HG03469 (cell line): ENCODE measurements at regions not wholly inside any gene's neighbourhood (a gene's known extent, or its start where the extent isn't known, plus 50 kb on each side); places are given as distances from the start of the nearest gene placed in this dataset.

ENCODE experiments used
- ATAC-seq: cut with Tn5 transposase; IDR thresholded peaks from one replicate; pipeline ENCODE4 v1.9.1; 2021; ENCODE audit warnings: mild to moderate bottlenecking, moderate library complexity, moderate number of reproducible peaks; ENCODE audit not compliant: unreplicated experiment

GRCh38 chr3:17967111-17967510, 224.7 kb upstream of the TBC1D5 start:
- no peak for ATAC-seq

GRCh38 chr3:17965331-17965730, 222.9 kb upstream of the TBC1D5 start:
- ATAC-seq = no peak

GRCh38 chr3:17964108-17964507, 221.7 kb upstream of the TBC1D5 start:
- no peak for ATAC-seq

- ATAC-seq = no peak
Observed at GRCh38 chr3:17955411-17955810, 213.0 kb upstream of the TBC1D5 start.

- no peak for ATAC-seq
Observed at GRCh38 chr3:17954801-17955200, 212.4 kb upstream of the TBC1D5 start.

- no peak for ATAC-seq
Observed at GRCh38 chr3:17951241-17951640, 208.8 kb upstream of the TBC1D5 start.

GRCh38 chr3:17949101-17949500, 206.7 kb upstream of the TBC1D5 start:
- no peak for ATAC-seq

GRCh38 chr3:17947833-17948232, 205.4 kb upstream of the TBC1D5 start:
- ATAC-seq = no peak

- ATAC-seq = no peak
Observed at GRCh38 chr3:17946619-17947018, 204.2 kb upstream of the TBC1D5 start.

GRCh38 chr3:17945799-17946399, 203.5 kb upstream of the TBC1D5 start:
- no peak for ATAC-seq

GRCh38 chr3:17945018-17945798, 202.8 kb upstream of the TBC1D5 start:
- ATAC-seq = no peak

GRCh38 chr3:17942856-17943255, 200.4 kb upstream of the TBC1D5 start:
- ATAC-seq = no peak

- ATAC-seq = no peak
Observed at GRCh38 chr3:17941766-17942165, 199.3 kb upstream of the TBC1D5 start.

GRCh38 chr3:17941152-17941551, 198.7 kb upstream of the TBC1D5 start:
- ATAC-seq = no peak

- no peak for ATAC-seq
Observed at GRCh38 chr3:17939157-17939556, 196.7 kb upstream of the TBC1D5 start.

- no peak for ATAC-seq
Observed at GRCh38 chr3:17938313-17938712, 195.9 kb upstream of the TBC1D5 start.

- no peak for ATAC-seq
Observed at GRCh38 chr3:17936736-17937480, 194.5 kb upstream of the TBC1D5 start.

GRCh38 chr3:17935222-17935621, 192.8 kb upstream of the TBC1D5 start:
- no peak for ATAC-seq

- no peak for ATAC-seq
Observed at GRCh38 chr3:17932136-17932771, 189.8 kb upstream of the TBC1D5 start.

- no peak for ATAC-seq
Observed at GRCh38 chr3:17931131-17931530, 188.7 kb upstream of the TBC1D5 start.

- ATAC-seq = no peak
Observed at GRCh38 chr3:17928502-17929145, 186.2 kb upstream of the TBC1D5 start.
